ENCODE measurements at regions not wholly inside any gene's neighbourhood (a gene's known extent, or its start where the extent isn't known, plus 50 kb on each side); places are given as distances from the start of the nearest gene placed in this dataset.

DNA sequence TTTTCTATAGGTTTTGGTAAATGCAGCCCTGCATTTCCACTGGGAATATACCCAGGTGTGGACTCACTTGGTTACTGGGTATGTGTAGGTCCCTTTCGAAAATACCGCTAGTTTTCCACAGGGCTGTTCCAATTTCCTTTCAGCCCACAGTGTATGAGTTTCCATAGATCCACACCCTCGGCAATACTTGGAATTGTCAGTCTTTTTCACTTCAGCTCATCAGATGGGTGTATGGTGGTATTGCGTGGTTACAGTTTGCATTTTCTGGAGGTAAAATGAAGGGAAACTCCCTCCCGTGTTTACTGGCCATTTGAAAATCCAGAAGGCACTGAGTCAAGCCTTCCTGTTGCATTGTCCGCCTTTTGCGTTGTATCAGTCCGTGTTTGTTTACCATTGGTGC lies 453.6 kb downstream of the CDH26 start:
- DNase-seq (ENCODE audit: low read depth) = no peak
- H3K4me3 ChIP-seq (ENCODE audit: low read depth, low read length) = no peak overlapping the region
- TF ChIP-seq, protein P1, sequence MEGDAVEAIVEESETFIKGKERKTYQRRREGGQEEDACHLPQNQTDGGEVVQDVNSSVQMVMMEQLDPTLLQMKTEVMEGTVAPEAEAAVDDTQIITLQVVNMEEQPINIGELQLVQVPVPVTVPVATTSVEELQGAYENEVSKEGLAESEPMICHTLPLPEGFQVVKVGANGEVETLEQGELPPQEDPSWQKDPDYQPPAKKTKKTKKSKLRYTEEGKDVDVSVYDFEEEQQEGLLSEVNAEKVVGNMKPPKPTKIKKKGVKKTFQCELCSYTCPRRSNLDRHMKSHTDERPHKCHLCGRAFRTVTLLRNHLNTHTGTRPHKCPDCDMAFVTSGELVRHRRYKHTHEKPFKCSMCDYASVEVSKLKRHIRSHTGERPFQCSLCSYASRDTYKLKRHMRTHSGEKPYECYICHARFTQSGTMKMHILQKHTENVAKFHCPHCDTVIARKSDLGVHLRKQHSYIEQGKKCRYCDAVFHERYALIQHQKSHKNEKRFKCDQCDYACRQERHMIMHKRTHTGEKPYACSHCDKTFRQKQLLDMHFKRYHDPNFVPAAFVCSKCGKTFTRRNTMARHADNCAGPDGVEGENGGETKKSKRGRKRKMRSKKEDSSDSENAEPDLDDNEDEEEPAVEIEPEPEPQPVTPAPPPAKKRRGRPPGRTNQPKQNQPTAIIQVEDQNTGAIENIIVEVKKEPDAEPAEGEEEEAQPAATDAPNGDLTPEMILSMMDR (conservative IDR thresholded peaks at IDR 0.05; ENCODE audit: low read depth, low read length) = no peak

DNA sequence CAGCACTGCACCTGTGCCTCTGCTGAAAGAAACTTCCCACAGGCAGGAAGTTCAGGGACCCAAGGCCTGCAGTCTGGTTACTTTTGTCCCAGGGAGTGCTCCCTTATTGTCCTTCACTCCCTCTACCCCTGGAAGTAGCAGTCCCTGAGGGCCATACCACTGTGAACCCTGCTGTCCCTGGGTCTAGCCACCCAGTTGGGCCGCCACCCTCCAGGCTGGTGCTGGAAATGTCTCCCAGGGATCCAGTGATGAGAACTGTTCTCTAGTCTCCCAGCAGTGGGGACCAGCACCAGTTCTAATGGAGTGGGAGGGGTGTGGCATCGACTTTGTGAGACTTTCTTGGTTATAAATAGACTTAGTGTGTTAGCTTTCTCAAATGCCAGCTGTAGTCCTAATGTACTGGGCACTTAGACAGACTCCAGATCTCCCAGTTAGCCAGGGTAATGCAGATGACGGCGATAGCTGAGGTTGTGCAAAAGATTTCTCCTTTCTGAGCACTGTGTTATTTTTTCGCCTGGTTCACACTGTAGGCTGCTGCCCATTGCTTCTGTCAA lies 462.5 kb downstream of the CDH26 start:
- H3K4me3 ChIP-seq (ENCODE audit: low read depth, low read length) = no peak overlapping the region
- TF ChIP-seq, protein P1 (conservative IDR thresholded peaks at IDR 0.05; ENCODE audit: low read depth, low read length) = no peak
- DNase-seq (ENCODE audit: low read depth) = no peak

DNA sequence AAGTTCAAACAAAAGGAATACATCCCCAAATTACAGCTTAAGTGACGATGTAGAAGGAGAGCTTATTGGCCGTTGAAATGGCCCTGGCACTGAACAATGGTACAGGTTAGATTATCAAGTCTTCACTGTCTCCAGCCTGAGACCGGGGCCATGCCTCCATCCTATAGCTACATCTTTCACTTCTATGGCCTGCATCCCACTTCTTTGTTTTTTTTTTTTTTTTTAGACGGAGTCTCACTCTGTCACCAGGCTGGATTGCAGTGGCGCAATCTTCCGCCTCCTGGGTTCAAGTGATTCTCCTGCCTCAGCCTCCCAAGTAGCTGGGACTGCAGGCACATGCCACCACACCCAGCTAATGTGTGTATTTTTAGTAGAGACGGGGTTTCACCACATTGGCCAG lies 464.6 kb downstream of the CDH26 start:
- TF ChIP-seq, protein P1 (conservative IDR thresholded peaks at IDR 0.05; ENCODE audit: low read depth, low read length) = no peak
- DNase-seq (ENCODE audit: low read depth) = no peak
- H3K4me3 ChIP-seq (ENCODE audit: low read depth, low read length) = no peak overlapping the region

DNA sequence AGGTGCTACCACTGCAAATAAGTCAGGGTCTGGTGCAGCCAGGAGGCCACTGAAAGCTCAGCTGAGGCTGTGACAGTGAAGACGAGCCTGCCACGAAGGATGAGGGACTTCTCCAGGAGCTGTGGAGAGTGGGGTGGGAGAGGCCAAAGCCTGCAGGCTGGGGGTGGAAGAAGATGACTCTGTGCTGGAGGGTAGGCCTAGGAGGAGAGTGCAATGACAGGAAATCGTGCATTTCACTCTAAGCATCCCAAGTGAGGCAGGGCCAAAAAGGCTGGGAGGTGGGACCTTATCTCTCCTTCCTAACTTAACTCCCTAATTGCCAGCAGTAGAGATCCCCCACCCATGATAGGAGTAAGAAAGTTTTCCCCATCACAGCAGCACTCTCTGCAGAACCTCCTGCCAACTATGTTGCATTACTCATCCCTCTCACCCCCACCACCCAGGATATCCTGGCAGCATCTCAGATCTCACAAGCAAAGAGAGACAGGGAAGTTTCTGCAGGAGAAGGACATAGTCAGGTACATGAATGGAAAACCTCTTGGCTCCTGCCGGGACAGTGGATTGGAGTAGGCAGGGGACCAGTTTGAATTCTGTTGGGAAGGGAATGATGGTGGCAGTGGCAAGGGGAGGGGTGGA lies 466.2 kb downstream of the CDH26 start:
- H3K4me3 ChIP-seq (ENCODE audit: low read depth, low read length) = no peak overlapping the region
- TF ChIP-seq, protein P1 (conservative IDR thresholded peaks at IDR 0.05; ENCODE audit: low read depth, low read length) = no peak
- DNase-seq (ENCODE audit: low read depth) = no peak

DNA sequence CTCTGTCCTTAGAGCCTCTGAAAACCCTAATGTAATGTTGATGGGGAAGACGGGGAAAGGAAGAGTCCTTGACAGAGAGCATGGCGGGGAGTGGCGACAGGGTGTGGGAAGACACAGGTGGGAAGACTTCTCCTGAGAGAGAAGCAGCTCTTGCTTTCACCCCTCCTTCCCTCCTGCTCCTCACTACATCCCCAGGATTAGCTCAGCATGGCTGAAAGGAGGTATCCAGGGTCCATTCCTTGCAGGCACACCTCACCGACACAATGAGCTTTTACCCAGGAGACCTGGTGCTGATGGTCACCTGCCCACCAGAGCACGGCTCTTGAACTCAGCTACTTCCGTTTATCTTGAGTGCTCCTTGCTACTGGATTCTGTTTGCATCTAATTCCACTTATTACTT lies 469.3 kb downstream of the CDH26 start:
- H3K4me3 ChIP-seq (ENCODE audit: low read depth, low read length) = no peak overlapping the region
- no peak for DNase-seq (ENCODE audit: low read depth)
- TF ChIP-seq, protein P1 (conservative IDR thresholded peaks at IDR 0.05; ENCODE audit: low read depth, low read length) = no peak

DNA sequence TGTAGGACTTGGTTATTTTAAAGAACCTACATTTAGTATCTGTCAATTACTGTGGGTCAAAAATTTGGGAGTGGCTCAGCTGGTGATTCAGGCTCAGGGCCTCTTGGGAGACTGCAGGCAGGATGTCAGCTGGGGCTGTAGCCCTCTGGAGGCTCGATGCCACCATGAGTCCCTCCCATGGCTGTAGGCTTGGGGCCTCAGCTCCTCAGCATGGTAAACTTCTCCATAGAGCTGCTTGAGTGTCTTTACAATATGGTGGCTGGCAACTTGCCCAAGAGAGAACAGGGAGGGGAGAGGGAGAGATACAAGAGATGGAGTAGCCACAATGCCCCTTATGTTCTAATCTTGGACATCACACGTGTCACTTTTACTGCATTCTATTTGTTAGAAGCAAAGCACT lies 470.4 kb downstream of the CDH26 start:
- TF ChIP-seq, protein P1 (conservative IDR thresholded peaks at IDR 0.05; ENCODE audit: low read depth, low read length) = no peak
- no peak for DNase-seq (ENCODE audit: low read depth)
- no peak overlapping the region for H3K4me3 ChIP-seq (ENCODE audit: low read depth, low read length)

DNA sequence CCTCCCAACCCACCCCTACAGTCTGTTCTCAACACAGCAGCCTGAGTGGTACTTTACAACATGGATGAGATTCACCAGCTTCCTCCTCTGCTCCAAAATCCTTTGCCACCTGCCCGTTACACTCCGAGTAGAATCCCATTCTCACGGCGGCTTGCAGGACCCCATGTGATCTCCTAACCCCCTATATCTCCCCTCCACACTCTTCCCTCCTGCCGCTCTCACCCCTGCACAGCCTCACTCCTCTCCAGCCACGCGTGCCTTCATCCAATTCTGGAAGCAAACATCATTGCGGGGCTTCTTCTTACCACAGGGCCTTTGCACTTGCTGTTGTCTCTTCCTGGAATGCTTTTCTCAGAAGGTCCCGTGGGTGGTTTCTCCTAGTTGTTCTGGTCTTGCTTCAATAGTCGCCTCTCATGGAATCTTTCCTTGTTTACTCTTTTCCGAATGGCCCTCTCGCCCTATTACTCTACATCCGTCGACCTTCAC lies 472.3 kb downstream of the CDH26 start:
- no peak for DNase-seq (ENCODE audit: low read depth)
- no peak overlapping the region for H3K4me3 ChIP-seq (ENCODE audit: low read depth, low read length)
- TF ChIP-seq, protein P1 (conservative IDR thresholded peaks at IDR 0.05; ENCODE audit: low read depth, low read length) = no peak
